Transverse colon (tissue), 4 donors: ENCODE measurements at regions not wholly inside any gene's neighbourhood (a gene's known extent, or its start where the extent isn't known, plus 50 kb on each side); places are given as distances from the start of the nearest gene placed in this dataset.

ENCODE experiments used
- DNase-seq: peaks from one replicate; pipeline ENCODE4 v3.0.0-alpha.2; 2019
- H3K27ac ChIP-seq, 4 donors: fragments of 200-600 bp; sonication (generic); 2 replicates each; pipeline ENCODE4 v1.5.1; 2016 to 2018; ENCODE audit warnings: inconsistent platforms in 4 of 4
- H3K27me3 ChIP-seq: fragments of 200-600 bp; sonication (generic); 2 replicates; pipeline ENCODE4 v1.5.1; 2017; ENCODE audit warnings: inconsistent platforms
- H3K36me3 ChIP-seq, 4 donors: fragments of 200-600 bp; sonication (generic); 2 replicates each; pipeline ENCODE4 v1.5.1; 2017 to 2019; ENCODE audit warnings: inconsistent platforms in 4 of 4
- H3K4me1 ChIP-seq, 4 donors: fragments of 200-600 bp; sonication (generic); 2 replicates each; pipeline ENCODE4 v1.5.1; 2017 to 2020; ENCODE audit warnings: inconsistent platforms in 4 of 4
- H3K4me3 ChIP-seq, 4 donors: fragments of 200-600 bp; sonication (generic); 1 replicate in 1 of 4; 2 replicates in 3 of 4; pipeline versions ENCODE4 v1.5.1 to v1.6.1; 2017 to 2019; ENCODE audit warnings: inconsistent platforms in 4 of 4
- H3K9me3 ChIP-seq, 2 donors: fragments of 200-600 bp; sonication (generic); 2 replicates each; pipeline ENCODE4 v1.5.1; 2017 to 2019; ENCODE audit warnings: inconsistent platforms in 2 of 2
- EP300 ChIP-seq: sonication (generic); formaldehyde crosslinking; IDR thresholded peaks from one replicate; pipeline ENCODE4 v1.6.1; 2017; ENCODE audit warnings: antibody characterized with exemption, low read depth
- POLR2A ChIP-seq: fragments of 450-650 bp; IDR thresholded peaks from one replicate; pipeline ENCODE4 v1.6.1; 2016; ENCODE audit warnings: antibody characterized with exemption, mild to moderate bottlenecking, moderate library complexity
- POLR2AphosphoS5 ChIP-seq, 3 donors: sonication (generic); formaldehyde crosslinking; IDR thresholded peaks; one replicate each; pipeline ENCODE4 v1.6.1; 2016; ENCODE audit warnings: antibody characterized with exemption in 3 of 3
- WGBS, 2 donors: methylation state at CpG; one replicate each; pipeline ENCODE4 v1.1.5; 2018; ENCODE audit warnings: low coverage in 1 of 2; 5-methylcytosine and 5-hydroxymethylcytosine counted together
- in situ Hi-C, 4 donors: fragments of 200-750 bp; cut with MboI; loops; one replicate each; pipeline versions ENCODE4 v1.15.0 to v1.15.1; 2017; ENCODE audit warnings: low sequenced_read_pairs in 3 of 4, low pct_ligation_motif_present in 1 of 4, low pct_unique_long_range_greater_than_20kb in 1 of 4
- intact Hi-C: fragments of 100-400 bp; cut with DNase I; formaldehyde crosslinking; loops from one replicate; pipeline ENCODE4 v1.15.1; 2023; ENCODE audit warnings: low total_unique reads
- TF ChIP-seq, protein P1 (sequence below), 5 experiments: fragments of 200-600 bp in 3 of 5; fragments of 450-650 bp in 2 of 5; sonication (generic) in 3 of 5; IDR thresholded peaks; 1 replicate in 2 of 5; 2 replicates in 3 of 5; pipeline ENCODE4 v1.5.1; 2016 to 2017; ENCODE audit warnings: antibody characterized with exemption in 5 of 5, inconsistent platforms in 3 of 5, mild to moderate bottlenecking in 2 of 5, moderate library complexity in 1 of 5

DNA sequence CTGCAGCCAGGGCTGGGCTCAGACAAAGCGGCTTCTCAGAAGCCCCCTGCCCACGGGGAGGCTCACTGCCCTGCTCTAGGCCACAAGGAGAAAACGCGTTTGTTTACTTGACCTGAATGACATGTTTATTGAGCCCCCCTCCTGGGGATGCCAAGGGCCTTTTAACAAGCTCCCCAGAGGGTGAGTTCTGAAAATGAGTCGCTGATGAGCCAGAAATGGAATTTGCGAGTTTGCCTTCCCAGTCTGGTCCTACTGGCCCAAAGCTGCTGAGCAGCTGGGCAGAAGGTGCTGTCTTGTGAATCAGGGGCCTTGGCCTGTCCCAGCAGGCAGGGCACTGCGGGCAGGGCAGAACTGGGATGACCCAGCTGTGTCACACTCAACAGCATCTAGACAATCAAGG is 120.6 kb downstream of the SYF2 start:
- Histone ChIP-seq H3K27me3 (peaks cover 5% of the 10 kb centered on the region), H3K9me3 (no peaks in the 10 kb centered on the region), H3K4me3 (no peak overlapping the region), H3K27ac (no peak overlapping the region), H3K4me1 (no peaks in the 10 kb centered on the region), H3K36me3 (no peaks in the 10 kb centered on the region)
- TF ChIP-seq EP300 (no peak), POLR2A (no peak), POLR2AphosphoS5 (IDR thresholded peaks at IDR 0.05) (no peak)
- TF ChIP-seq, protein P1, sequence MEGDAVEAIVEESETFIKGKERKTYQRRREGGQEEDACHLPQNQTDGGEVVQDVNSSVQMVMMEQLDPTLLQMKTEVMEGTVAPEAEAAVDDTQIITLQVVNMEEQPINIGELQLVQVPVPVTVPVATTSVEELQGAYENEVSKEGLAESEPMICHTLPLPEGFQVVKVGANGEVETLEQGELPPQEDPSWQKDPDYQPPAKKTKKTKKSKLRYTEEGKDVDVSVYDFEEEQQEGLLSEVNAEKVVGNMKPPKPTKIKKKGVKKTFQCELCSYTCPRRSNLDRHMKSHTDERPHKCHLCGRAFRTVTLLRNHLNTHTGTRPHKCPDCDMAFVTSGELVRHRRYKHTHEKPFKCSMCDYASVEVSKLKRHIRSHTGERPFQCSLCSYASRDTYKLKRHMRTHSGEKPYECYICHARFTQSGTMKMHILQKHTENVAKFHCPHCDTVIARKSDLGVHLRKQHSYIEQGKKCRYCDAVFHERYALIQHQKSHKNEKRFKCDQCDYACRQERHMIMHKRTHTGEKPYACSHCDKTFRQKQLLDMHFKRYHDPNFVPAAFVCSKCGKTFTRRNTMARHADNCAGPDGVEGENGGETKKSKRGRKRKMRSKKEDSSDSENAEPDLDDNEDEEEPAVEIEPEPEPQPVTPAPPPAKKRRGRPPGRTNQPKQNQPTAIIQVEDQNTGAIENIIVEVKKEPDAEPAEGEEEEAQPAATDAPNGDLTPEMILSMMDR (IDR thresholded peaks at IDR 0.05) = no peak
- no peak for DNase-seq
- WGBS, 2 donors = 58% methylated on average over 7 of the region's 7 CpGs; no CpG with 5 or more reads in 1 of the 2 donors
- intact Hi-C loops (no loop called here), in situ Hi-C loops (no loop called here)

DNA sequence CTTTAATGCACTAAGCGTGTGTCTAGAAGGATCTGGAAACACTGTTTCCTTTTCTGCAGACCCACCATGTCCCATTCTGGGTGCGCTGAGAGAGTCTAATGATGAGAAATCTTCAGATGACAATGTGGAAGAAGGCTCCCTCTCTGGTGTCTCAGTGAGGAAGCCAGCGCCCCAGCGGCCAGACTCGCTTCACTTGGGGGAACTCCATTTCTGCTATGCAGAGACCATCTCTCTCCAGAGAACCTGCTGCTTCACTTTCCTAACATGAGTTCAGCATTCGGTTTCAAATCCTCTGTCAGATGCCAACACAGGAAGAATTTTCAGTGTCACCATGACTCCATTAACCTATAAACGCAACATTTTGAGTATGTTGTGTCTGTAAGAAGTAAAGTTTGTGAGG is 121.8 kb downstream of the SYF2 start:
- Histone ChIP-seq H3K36me3 (no peaks in the 10 kb centered on the region), H3K4me1 (no peaks in the 10 kb centered on the region), H3K27me3 (peaks cover 6% of the 10 kb centered on the region), H3K27ac (no peak overlapping the region), H3K4me3 (no peak overlapping the region), H3K9me3 (no peaks in the 10 kb centered on the region)
- TF ChIP-seq EP300 = no peak
- TF ChIP-seq, protein P1 (IDR thresholded peaks at IDR 0.05) = no peak
- no peak for TF ChIP-seq POLR2AphosphoS5 (IDR thresholded peaks at IDR 0.05)
- TF ChIP-seq POLR2A = no peak
- intact Hi-C loops (no loop called here), in situ Hi-C loops (no loop called here)
- WGBS, 2 donors = 88 to 100% methylated on average over 3 to 7 of the region's 7 CpGs
- no peak for DNase-seq

DNA sequence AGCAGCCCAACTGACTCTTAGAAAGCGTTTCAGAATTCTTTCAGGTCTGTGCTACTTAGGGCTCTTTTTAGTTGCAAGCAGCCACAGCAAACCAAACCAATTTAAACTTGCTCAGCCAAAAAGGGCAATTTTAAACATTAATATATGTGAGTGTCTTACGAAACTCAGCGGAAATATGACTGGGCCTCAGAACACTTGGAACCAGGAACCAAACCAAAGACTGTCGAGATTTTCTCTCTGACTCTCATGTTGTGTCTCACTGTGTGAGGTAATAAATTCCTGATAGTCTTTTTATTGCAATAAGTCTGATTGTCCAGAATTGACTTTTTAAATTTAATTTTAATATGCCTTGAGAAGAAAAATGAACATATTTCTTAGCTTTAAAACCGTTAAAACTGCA is 122.3 kb downstream of the SYF2 start:
- TF ChIP-seq, protein P1 (IDR thresholded peaks at IDR 0.05) = no peak
- TF ChIP-seq POLR2A (no peak), POLR2AphosphoS5 (IDR thresholded peaks at IDR 0.05) (no peak), EP300 (no peak)
- H3K27me3 ChIP-seq = peaks cover 6% of the 10 kb centered on the region
- 88 to 90% methylated on average over 4 to 5 of the region's 5 CpGs for WGBS, 2 donors
- H3K36me3 ChIP-seq = no peaks in the 10 kb centered on the region
- no peak overlapping the region for H3K4me3 ChIP-seq
- in situ Hi-C loops = no loop called here
- H3K27ac ChIP-seq = no peak overlapping the region
- no peaks in the 10 kb centered on the region for H3K4me1 ChIP-seq
- intact Hi-C loops = no loop called here
- no peaks in the 10 kb centered on the region for H3K9me3 ChIP-seq
- no peak for DNase-seq

DNA sequence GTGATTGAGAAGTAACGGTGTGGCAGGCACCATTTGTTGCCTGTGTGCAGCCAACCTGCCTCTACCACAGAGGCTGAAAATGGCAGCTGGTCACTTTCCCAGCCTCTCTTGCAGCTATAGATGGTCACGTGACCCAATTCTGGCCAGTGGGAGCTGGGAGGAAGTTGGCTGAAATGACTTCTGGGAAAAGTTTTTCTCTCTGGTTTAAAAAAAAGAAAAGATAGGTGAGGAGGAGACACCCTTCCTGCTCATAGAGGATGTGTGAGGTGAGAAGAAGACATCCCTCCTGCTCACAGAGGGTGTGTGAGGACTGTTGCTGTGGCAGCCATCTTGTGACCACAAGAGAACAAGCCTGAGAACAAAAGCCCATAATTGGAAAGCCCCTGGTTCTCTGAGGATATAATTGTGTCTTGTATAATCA is 122.8 kb downstream of the SYF2 start:
- no peak for TF ChIP-seq POLR2AphosphoS5 (IDR thresholded peaks at IDR 0.05)
- TF ChIP-seq POLR2A = no peak
- TF ChIP-seq EP300 = no peak
- Histone ChIP-seq H3K9me3 (no peaks in the 10 kb centered on the region), H3K27ac (no peak overlapping the region), H3K4me1 (no peaks in the 10 kb centered on the region), H3K36me3 (no peaks in the 10 kb centered on the region), H3K27me3 (peaks cover 6% of the 10 kb centered on the region), H3K4me3 (no peak overlapping the region)
- in situ Hi-C loops (loop anchor here in 1 of 4 donors (10.0 kb wide), 2 partner anchors 175 to 255 kb away; partner anchors contain the start of gene RUNX3), intact Hi-C loops (loop anchor here (10.0 kb wide), 1 partner anchor 245 kb away; no protein-coding TSS in a partner anchor)
- WGBS, 2 donors = 86 to 100% methylated on average over 2 of the region's 2 CpGs
- no peak for DNase-seq

DNA sequence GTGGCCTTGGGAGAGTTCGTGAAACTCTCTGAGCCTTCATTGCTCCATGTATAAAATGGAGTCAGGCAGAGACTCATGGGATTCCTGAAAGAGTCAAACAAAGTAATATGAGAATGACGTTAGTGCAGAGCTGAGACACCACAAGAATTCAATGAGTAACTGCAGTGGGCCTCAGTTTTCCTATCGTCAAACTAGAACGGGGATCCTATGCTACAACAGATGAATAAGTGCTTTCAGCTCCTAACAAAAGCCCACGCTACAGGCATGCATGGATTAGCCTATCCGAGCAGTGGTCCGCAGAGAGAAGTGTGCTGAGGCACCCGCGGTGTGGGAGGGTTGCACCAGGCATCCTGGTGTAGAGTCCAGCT is 124.7 kb downstream of the SYF2 start:
- no peak for DNase-seq
- no peaks in the 10 kb centered on the region for H3K9me3 ChIP-seq
- intact Hi-C loops = loop anchor here (1.0 to 10.0 kb wide), 2 partner anchors 9 to 243 kb away; no protein-coding TSS in a partner anchor
- peaks cover 6% of the 10 kb centered on the region for H3K27me3 ChIP-seq
- no peaks in the 10 kb centered on the region for H3K36me3 ChIP-seq
- no peak overlapping the region for H3K27ac ChIP-seq
- 93 to 95% methylated on average over 3 to 9 of the region's 9 CpGs for WGBS, 2 donors
- TF ChIP-seq POLR2AphosphoS5 (IDR thresholded peaks at IDR 0.05) (no peak), EP300 (no peak), POLR2A (no peak)
- TF ChIP-seq, protein P1 (IDR thresholded peaks at IDR 0.05) = no peak
- H3K4me3 ChIP-seq = no peak overlapping the region
- in situ Hi-C loops = loop anchor here in 1 of 4 donors (10.0 kb wide), 2 partner anchors 173 to 253 kb away; partner anchors contain the start of gene RUNX3
- H3K4me1 ChIP-seq = no peaks in the 10 kb centered on the region
